ENCODE measurements at regions not wholly inside any gene's neighbourhood (a gene's known extent, or its start where the extent isn't known, plus 50 kb on each side); places are given as distances from the start of the nearest gene placed in this dataset.
"Not testable (repeated sequence)": the region's sequence is repeated elsewhere in the genome, so short reads cannot be mapped to it uniquely, and the experiment has no call there.

DNA sequence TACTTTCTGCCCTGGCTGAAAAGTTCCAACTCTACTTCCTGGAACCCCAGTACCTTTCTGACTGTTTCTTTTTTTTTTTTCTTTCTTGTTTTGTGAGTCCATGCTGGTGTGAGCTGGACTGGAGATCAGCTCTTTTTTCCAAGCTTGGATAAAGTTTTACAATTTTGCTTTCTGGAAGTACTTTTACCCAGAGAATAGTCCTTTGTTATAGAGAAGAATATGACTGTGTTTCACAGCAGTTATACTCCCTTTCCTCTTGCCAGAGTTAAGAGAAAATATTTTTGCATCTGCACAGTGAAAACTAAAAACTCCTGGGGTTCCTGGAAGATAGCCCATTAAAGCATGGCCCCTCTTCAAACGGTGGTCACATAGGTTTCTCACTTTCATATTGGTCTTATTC lies 1100.6 kb downstream of the OTOL1 start:
- ChIA-PET CTCF (no interaction called here), RAD21 (ENCODE audit: low non-redundant PET in 1 of 2, low total read pairs in 2 of 2, uncharacterized antibody in 2 of 2, unreplicated experiment in 2 of 2) (no interaction called here), POLR2A (no interaction called here)
- no peak for TF ChIP-seq EGR1 (IDR thresholded peaks at IDR 0.05; ENCODE audit: low read depth)
- no peak for TF ChIP-seq ZNF274 (IDR thresholded peaks at IDR 0.05; ENCODE audit: low read depth, low read length)
- TF ChIP-seq POLR2A (IDR thresholded peaks at IDR 0.05; ENCODE audit: borderline replicate concordance, extremely low read depth, insufficient read depth, insufficient read length), result no peak
- no TSS peak for BruUV-seq (replicated peaks)
- Histone ChIP-seq H4K20me1 (ENCODE audit: insufficient read depth) (no peaks in the 10 kb centered on the region), H3K4me3 (replicated peaks in 1 of 2; ENCODE audit: low read depth in 1 of 2, low read length in 2 of 2) (no peak overlapping the region), H3K4me2 (ENCODE audit: low read length) (no peak overlapping the region), H3K27me3 (ENCODE audit: insufficient read depth, low read length) (no peaks in the 10 kb centered on the region), H3K36me3 (ENCODE audit: control insufficient read depth in 1 of 2, insufficient read depth in 2 of 2, low read length in 2 of 2) (no peaks in the 10 kb centered on the region), H3K27ac (ENCODE audit: low read depth, low read length) (no peak overlapping the region), H3K4me1 (ENCODE audit: control insufficient read depth in 1 of 2, insufficient read depth in 2 of 2, low read length in 2 of 2) (no peaks in the 10 kb centered on the region), H3K9me3 (ENCODE audit: control insufficient read depth in 1 of 2, insufficient read depth in 1 of 2, low read depth in 1 of 2, low read length in 2 of 2) (no peaks in the 10 kb centered on the region), H2AFZ (ENCODE audit: low read depth, low read length, poor library complexity, severe bottlenecking) (no peak overlapping the region), H3K9ac (ENCODE audit: low read length) (no peak overlapping the region), H3K9me2 (ENCODE audit: insufficient read depth) (no peaks in the 10 kb centered on the region), H3K79me2 (ENCODE audit: insufficient read depth, low read length) (no peaks in the 10 kb centered on the region)
- DNase-seq (ENCODE audit: low read depth, low spot score), result no peak
- no peak for ATAC-seq
- intact Hi-C loops (cut with micrococcal nuclease), result no loop called here

- CTCF ChIA-PET; ATAC-seq; H3K4me2 ChIP-seq (ENCODE audit: low read length); H3K79me2 ChIP-seq (ENCODE audit: insufficient read depth, low read length); H4K20me1 ChIP-seq (ENCODE audit: insufficient read depth); DNase-seq (ENCODE audit: low read depth, low spot score); BruUV-seq (replicated peaks); H3K9me3 ChIP-seq (ENCODE audit: control insufficient read depth in 1 of 2, insufficient read depth in 1 of 2, low read depth in 1 of 2, low read length in 2 of 2); RAD21 ChIA-PET (ENCODE audit: low non-redundant PET in 1 of 2, low total read pairs in 2 of 2, uncharacterized antibody in 2 of 2, unreplicated experiment in 2 of 2); H3K9me2 ChIP-seq (ENCODE audit: insufficient read depth); intact Hi-C loops (cut with micrococcal nuclease); POLR2A ChIA-PET; H3K4me3 ChIP-seq (replicated peaks in 1 of 2; ENCODE audit: low read depth in 1 of 2, low read length in 2 of 2); H3K27ac ChIP-seq (ENCODE audit: low read depth, low read length); H3K36me3 ChIP-seq (ENCODE audit: control insufficient read depth in 1 of 2, insufficient read depth in 2 of 2, low read length in 2 of 2); H2AFZ ChIP-seq (ENCODE audit: low read depth, low read length, poor library complexity, severe bottlenecking); H3K9ac ChIP-seq (ENCODE audit: low read length); H3K4me1 ChIP-seq (ENCODE audit: control insufficient read depth in 1 of 2, insufficient read depth in 2 of 2, low read length in 2 of 2); H3K27me3 ChIP-seq (ENCODE audit: insufficient read depth, low read length): not testable (repeated sequence)
Measured at GRCh38 chr3:162598500-162598899, 1101.9 kb downstream of the OTOL1 start.

GRCh38 chr3:162599742-162600141 lies 1103.1 kb downstream of the OTOL1 start:
- H3K4me1 ChIP-seq (ENCODE audit: control insufficient read depth in 1 of 2, insufficient read depth in 2 of 2, low read length in 2 of 2); H3K27me3 ChIP-seq (ENCODE audit: insufficient read depth, low read length); H3K79me2 ChIP-seq (ENCODE audit: insufficient read depth, low read length); BruUV-seq (replicated peaks); H2AFZ ChIP-seq (ENCODE audit: low read depth, low read length, poor library complexity, severe bottlenecking); H3K9ac ChIP-seq (ENCODE audit: low read length); CTCF ChIA-PET; H3K9me3 ChIP-seq (ENCODE audit: control insufficient read depth in 1 of 2, insufficient read depth in 1 of 2, low read depth in 1 of 2, low read length in 2 of 2); H3K9me2 ChIP-seq (ENCODE audit: insufficient read depth); DNase-seq (ENCODE audit: low read depth, low spot score); RAD21 ChIA-PET (ENCODE audit: low non-redundant PET in 1 of 2, low total read pairs in 2 of 2, uncharacterized antibody in 2 of 2, unreplicated experiment in 2 of 2); H3K36me3 ChIP-seq (ENCODE audit: control insufficient read depth in 1 of 2, insufficient read depth in 2 of 2, low read length in 2 of 2); H3K4me2 ChIP-seq (ENCODE audit: low read length); H3K4me3 ChIP-seq (replicated peaks in 1 of 2; ENCODE audit: low read depth in 1 of 2, low read length in 2 of 2); intact Hi-C loops (cut with micrococcal nuclease); POLR2A ChIA-PET; ATAC-seq; H4K20me1 ChIP-seq (ENCODE audit: insufficient read depth); H3K27ac ChIP-seq (ENCODE audit: low read depth, low read length): not testable (repeated sequence)

Data from HCT116 (cell line).